Epithelial cell of proximal tubule (primary cell): ENCODE measurements at regions not wholly inside any gene's neighbourhood (a gene's known extent, or its start where the extent isn't known, plus 50 kb on each side); places are given as distances from the start of the nearest gene placed in this dataset.

Experiments used
- DNase-seq: peaks from one replicate; pipeline ENCODE4 v3.0.0-alpha.2; 2011; ENCODE audit warnings: low read depth
- H3K4me3 ChIP-seq: 2 replicates; pipeline ENCODE4 v1.5.1; 2011; ENCODE audit warnings: low read depth, mild to moderate bottlenecking, low read length
- TF ChIP-seq, protein P1 (sequence below): conservative IDR thresholded peaks from 2 replicates; pipeline ENCODE4 v1.5.1; 2012; ENCODE audit warnings: low read depth, mild to moderate bottlenecking, low read length

- TF ChIP-seq, protein P1, sequence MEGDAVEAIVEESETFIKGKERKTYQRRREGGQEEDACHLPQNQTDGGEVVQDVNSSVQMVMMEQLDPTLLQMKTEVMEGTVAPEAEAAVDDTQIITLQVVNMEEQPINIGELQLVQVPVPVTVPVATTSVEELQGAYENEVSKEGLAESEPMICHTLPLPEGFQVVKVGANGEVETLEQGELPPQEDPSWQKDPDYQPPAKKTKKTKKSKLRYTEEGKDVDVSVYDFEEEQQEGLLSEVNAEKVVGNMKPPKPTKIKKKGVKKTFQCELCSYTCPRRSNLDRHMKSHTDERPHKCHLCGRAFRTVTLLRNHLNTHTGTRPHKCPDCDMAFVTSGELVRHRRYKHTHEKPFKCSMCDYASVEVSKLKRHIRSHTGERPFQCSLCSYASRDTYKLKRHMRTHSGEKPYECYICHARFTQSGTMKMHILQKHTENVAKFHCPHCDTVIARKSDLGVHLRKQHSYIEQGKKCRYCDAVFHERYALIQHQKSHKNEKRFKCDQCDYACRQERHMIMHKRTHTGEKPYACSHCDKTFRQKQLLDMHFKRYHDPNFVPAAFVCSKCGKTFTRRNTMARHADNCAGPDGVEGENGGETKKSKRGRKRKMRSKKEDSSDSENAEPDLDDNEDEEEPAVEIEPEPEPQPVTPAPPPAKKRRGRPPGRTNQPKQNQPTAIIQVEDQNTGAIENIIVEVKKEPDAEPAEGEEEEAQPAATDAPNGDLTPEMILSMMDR = no peak
- H3K4me3 ChIP-seq = no peak overlapping the region
Observed at GRCh38 chr6:102344769-102345168, 951.3 kb downstream of the GRIK2 start.

DNA sequence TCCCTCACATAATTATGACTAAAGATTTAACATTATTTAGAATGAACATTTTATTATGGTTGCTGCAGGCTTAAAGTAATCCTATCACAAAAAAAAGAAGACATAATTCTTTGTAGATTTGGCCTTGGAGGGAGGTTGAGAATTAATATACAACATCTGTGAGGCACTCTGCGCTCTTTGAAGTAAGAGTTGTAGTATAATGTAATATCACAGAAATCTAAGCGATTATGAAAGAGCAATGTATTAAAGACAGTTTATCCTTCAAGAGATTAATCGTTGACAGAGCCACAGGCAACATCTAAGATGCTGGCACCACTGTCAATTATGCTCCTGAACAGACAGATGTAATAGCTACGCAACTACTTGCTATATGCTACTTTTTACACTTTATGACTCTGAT lies 946.8 kb downstream of the GRIK2 start:
- H3K4me3 ChIP-seq = no peak overlapping the region
- DNase-seq = no peak
- TF ChIP-seq, protein P1 = no peak

More at GRCh38 chr6:102344769-102345168, 951.3 kb downstream of the GRIK2 start:
- no peak for DNase-seq

DNA sequence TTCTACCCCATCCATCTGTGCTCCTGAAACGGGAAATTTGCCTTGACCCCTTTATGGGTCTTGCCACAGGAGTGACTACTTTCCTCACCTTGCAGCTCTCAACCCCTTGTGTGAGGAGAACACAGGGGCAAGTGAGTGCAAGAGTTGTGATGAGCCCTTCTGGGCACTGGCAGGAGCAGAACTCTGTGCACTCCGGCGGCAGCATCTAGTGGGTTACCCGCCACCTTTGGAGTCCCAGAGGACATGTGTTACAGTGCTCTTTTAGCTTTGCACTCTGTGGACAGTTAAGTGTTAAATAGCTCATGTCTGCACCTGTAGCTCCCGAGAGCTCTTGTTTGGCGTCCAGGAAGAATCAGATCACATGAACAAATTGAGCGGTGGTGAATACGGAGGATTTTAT lies 940.2 kb downstream of the GRIK2 start:
- TF ChIP-seq, protein P1 = no peak
- H3K4me3 ChIP-seq = no peak overlapping the region
- DNase-seq = no peak

DNA sequence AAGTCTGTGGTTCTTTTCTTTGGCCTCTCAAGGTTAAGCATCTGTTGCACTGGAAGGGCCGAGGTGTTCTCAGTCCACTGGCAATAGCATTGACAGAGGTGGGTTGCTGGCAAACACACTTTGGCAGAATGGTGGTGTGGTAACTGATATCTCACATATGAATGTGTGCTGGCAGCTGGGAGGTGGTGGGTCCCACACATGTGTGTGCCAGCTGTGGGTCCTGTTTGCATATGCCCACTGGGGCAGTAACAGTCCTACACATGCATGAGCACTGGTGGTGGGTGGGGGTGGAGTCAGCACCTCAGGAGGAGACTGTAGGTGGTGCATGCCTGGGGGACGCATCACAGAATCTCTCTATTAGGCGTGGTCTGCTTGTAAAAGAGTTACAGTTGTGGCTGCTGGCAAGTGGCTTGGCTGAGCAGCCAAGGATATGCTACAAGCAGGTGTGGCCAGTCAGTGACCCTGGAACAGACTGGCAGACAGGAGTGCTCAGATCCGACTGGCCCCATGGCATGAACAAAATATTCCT lies 934.3 kb downstream of the GRIK2 start:
- TF ChIP-seq, protein P1 = no peak
- DNase-seq = no peak
- no peak overlapping the region for H3K4me3 ChIP-seq

DNA sequence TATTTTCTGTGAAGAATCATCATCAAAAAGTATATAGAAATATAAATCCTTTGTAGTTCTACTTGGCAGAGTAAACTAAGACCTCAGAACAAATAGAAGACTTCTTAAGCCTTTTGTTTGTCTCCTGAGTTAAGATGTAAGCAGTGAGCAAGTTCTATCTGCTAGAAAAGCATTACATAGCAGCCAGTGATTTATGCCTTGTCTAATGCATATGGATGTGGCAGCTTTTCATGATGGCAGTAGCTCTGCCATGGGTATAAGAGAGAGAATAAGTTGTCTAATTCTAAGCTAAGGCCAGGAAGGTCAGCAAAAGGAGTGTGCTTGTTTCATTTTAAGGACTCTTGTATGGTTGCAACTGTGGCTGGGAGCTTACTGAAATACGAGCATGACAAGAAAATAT lies 920.2 kb downstream of the GRIK2 start:
- TF ChIP-seq, protein P1 = no peak
- no peak overlapping the region for H3K4me3 ChIP-seq
- DNase-seq = no peak

DNA sequence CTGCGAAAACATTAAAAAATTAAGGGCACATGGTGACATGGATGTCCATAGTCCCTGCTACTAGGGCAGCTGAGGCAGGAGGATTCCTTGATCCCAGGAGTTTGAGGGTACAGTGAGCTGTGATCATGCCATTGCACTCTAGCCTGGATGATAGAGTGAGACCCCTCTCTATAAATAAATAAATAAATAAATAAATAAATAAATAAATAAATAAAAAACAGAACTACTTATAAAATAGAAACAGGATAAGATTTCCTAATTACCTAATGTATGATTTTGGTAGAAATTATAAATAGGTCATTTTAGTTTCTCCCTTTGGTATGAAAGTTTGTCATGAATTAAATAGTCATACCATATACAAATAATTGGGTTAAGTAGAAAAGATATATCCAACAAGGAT lies 916.2 kb downstream of the GRIK2 start:
- TF ChIP-seq, protein P1 = no peak
- DNase-seq = no peak
- no peak overlapping the region for H3K4me3 ChIP-seq

- TF ChIP-seq, protein P1 = no peak
- no peak for DNase-seq
- H3K4me3 ChIP-seq = no peak overlapping the region
Observed at GRCh38 chr6:102300350-102300749, 906.8 kb downstream of the GRIK2 start.
